Neural progenitor cell (in vitro differentiated cells): ENCODE measurements at regions not wholly inside any gene's neighbourhood (a gene's known extent, or its start where the extent isn't known, plus 50 kb on each side); places are given as distances from the start of the nearest gene placed in this dataset.

Experiments used
- DNase-seq: peaks from one replicate; pipeline ENCODE4 v3.0.0-alpha.2; 2016; ENCODE audit warnings: low spot score
- H2AFZ ChIP-seq: fragments of 200-600 bp; sonication (generic); replicated peaks from 2 replicates; pipeline ENCODE4 v1.6.1; 2016; ENCODE audit warnings: antibody characterized with exemption
- H3F3A ChIP-seq: fragments of 200-600 bp; sonication (generic); 2 replicates; pipeline ENCODE4 v1.6.1; 2016; ENCODE audit warnings: antibody characterized with exemption, low read depth
- H3K27ac ChIP-seq: fragments of 200-600 bp; sonication (generic); 2 replicates; pipeline ENCODE4 v1.5.1; 2016; ENCODE audit warnings: mild to moderate bottlenecking
- H3K27me3 ChIP-seq: fragments of 200-600 bp; sonication (generic); 2 replicates; pipeline ENCODE4 v1.6.1; 2016; ENCODE audit warnings: mild to moderate bottlenecking, moderate library complexity
- H3K36me3 ChIP-seq: fragments of 200-600 bp; sonication (generic); 2 replicates; pipeline ENCODE4 v1.5.1; 2016
- H3K4me1 ChIP-seq: fragments of 200-600 bp; sonication (generic); 2 replicates; pipeline ENCODE4 v1.6.1; 2016; ENCODE audit warnings: mixed run types
- H3K4me2 ChIP-seq: fragments of 200-600 bp; sonication (generic); 2 replicates; pipeline ENCODE4 v1.6.1; 2016
- H3K4me3 ChIP-seq: fragments of 200-600 bp; sonication (generic); 2 replicates; pipeline ENCODE4 v1.5.1; 2016
- H3K79me2 ChIP-seq: fragments of 200-600 bp; sonication (generic); 2 replicates; pipeline ENCODE4 v1.6.1; 2016; ENCODE audit warnings: low read depth
- H3K9ac ChIP-seq: fragments of 200-600 bp; sonication (generic); 2 replicates; pipeline ENCODE4 v1.6.1; 2016
- H3K9me3 ChIP-seq: fragments of 200-600 bp; sonication (generic); 2 replicates; pipeline ENCODE4 v1.5.1; 2016; ENCODE audit warnings: low read depth
- H4K20me1 ChIP-seq: fragments of 200-600 bp; sonication (generic); 2 replicates; pipeline ENCODE4 v1.6.1; 2016; ENCODE audit warnings: low read depth
- H3K27ac Mint-ChIP-seq: 3 replicates; pipeline ENCODE4 v1.8.0; 2021; ENCODE audit warnings: mixed read lengths
- H3K27me3 Mint-ChIP-seq: 2 replicates; pipeline ENCODE4 v1.8.0; 2022; ENCODE audit warnings: low read depth, mild to moderate bottlenecking, inconsistent platforms, moderate library complexity, mixed read lengths; ENCODE audit not compliant: insufficient read depth
- H3K36me3 Mint-ChIP-seq: 3 replicates; pipeline ENCODE4 v1.8.0; 2021; ENCODE audit warnings: mixed read lengths
- H3K4me1 Mint-ChIP-seq: 3 replicates; pipeline ENCODE4 v1.8.0; 2021; ENCODE audit warnings: mixed read lengths
- H3K4me3 Mint-ChIP-seq: 3 replicates; pipeline ENCODE4 v1.8.0; 2021; ENCODE audit warnings: mild to moderate bottlenecking, moderate library complexity, mixed read lengths
- H3K9me3 Mint-ChIP-seq: 3 replicates; pipeline ENCODE4 v1.8.0; 2020; ENCODE audit warnings: mixed read lengths
- CTCF ChIP-seq: fragments of 200-600 bp; sonication (generic); IDR thresholded peaks from 2 replicates; pipeline ENCODE4 v1.5.1; 2017; ENCODE audit warnings: antibody characterized with exemption, mild to moderate bottlenecking
- EZH2 ChIP-seq: fragments of 200-600 bp; sonication (generic); IDR thresholded peaks from 2 replicates; pipeline ENCODE4 v1.6.1; 2017; ENCODE audit warnings: antibody characterized with exemption, mild to moderate bottlenecking, moderate library complexity
- EZH2phosphoT487 ChIP-seq: fragments of 200-600 bp; sonication (generic); IDR thresholded peaks from 2 replicates; pipeline ENCODE4 v1.6.1; 2017; ENCODE audit warnings: antibody characterized with exemption

GRCh38 chr18:10290638-10291235 is 163.7 kb upstream of the APCDD1 start:
- Mint-ChIP-seq H3K36me3 (peaks cover 12% of the 10 kb centered on the region), H3K27me3 (peaks cover 8% of the 10 kb centered on the region), H3K27ac (peak overlapping the region; percentile 55), H3K4me3 (no peak overlapping the region), H3K4me1 (peaks cover 20% of the 10 kb centered on the region), H3K9me3 (peaks cover 46% of the 10 kb centered on the region)
- H3K27ac ChIP-seq: no peak overlapping the region
- H3K4me3 ChIP-seq: no peak overlapping the region
- H3K9ac ChIP-seq: no peak overlapping the region
- H3K4me2 ChIP-seq: no peak overlapping the region
- H3K36me3 ChIP-seq: no peaks in the 10 kb centered on the region
- DNase-seq: no peak
- H2AFZ ChIP-seq: no peak overlapping the region
- peaks cover 37% of the 10 kb centered on the region for H3K4me1 ChIP-seq
- no peaks in the 10 kb centered on the region for H3K79me2 ChIP-seq
- H4K20me1 ChIP-seq: no peaks in the 10 kb centered on the region
- no peak for TF ChIP-seq EZH2
- no peak for TF ChIP-seq EZH2phosphoT487
- no peak for TF ChIP-seq CTCF
- H3K27me3 ChIP-seq: no peaks in the 10 kb centered on the region
- no peaks in the 10 kb centered on the region for H3K9me3 ChIP-seq
- H3F3A ChIP-seq: peaks cover 17% of the 10 kb centered on the region

- Mint-ChIP-seq H3K4me3 (no peak overlapping the region), H3K9me3 (peaks cover 46% of the 10 kb centered on the region), H3K27ac (no peak overlapping the region), H3K27me3 (peaks cover 8% of the 10 kb centered on the region), H3K4me1 (peaks cover 26% of the 10 kb centered on the region), H3K36me3 (peaks cover 12% of the 10 kb centered on the region)
- H2AFZ ChIP-seq: no peak overlapping the region
- no peak overlapping the region for H3K4me3 ChIP-seq
- no peak overlapping the region for H3K27ac ChIP-seq
- H3K4me1 ChIP-seq: peaks cover 40% of the 10 kb centered on the region
- H3K9me3 ChIP-seq: no peaks in the 10 kb centered on the region
- no peak overlapping the region for H3K9ac ChIP-seq
- no peak for TF ChIP-seq EZH2phosphoT487
- TF ChIP-seq CTCF: no peak
- no peak for TF ChIP-seq EZH2
- no peaks in the 10 kb centered on the region for H3K36me3 ChIP-seq
- peak; percentile 20 for DNase-seq
- peaks cover 17% of the 10 kb centered on the region for H3F3A ChIP-seq
- H3K4me2 ChIP-seq: no peak overlapping the region
- no peaks in the 10 kb centered on the region for H3K27me3 ChIP-seq
- no peaks in the 10 kb centered on the region for H3K79me2 ChIP-seq
- no peaks in the 10 kb centered on the region for H4K20me1 ChIP-seq
These were observed 162.9 kb upstream of the APCDD1 start for GRCh38 chr18:10291568-10291981.

- peak overlapping the region; percentile 50 for H3K27ac ChIP-seq
- no peaks in the 10 kb centered on the region for H3K79me2 ChIP-seq
- H3K27ac Mint-ChIP-seq: peak overlapping the region; percentile 44
- peaks cover 23% of the 10 kb centered on the region for H3F3A ChIP-seq
- H4K20me1 ChIP-seq: no peaks in the 10 kb centered on the region
- no peaks in the 10 kb centered on the region for H3K36me3 ChIP-seq
- peak; percentile 44 for DNase-seq
- H3K9me3 ChIP-seq: no peaks in the 10 kb centered on the region
- TF ChIP-seq CTCF (no peak), EZH2phosphoT487 (no peak), EZH2 (no peak)
- H3K4me1 Mint-ChIP-seq: peaks cover 43% of the 10 kb centered on the region
- H3K4me1 ChIP-seq: peaks cover 51% of the 10 kb centered on the region
- peaks cover 31% of the 10 kb centered on the region for H3K9me3 Mint-ChIP-seq
- H3K4me3 Mint-ChIP-seq: no peak overlapping the region
- H3K27me3 ChIP-seq: no peaks in the 10 kb centered on the region
- H2AFZ ChIP-seq: no peak overlapping the region
- peak overlapping the region; percentile 4 for H3K4me2 ChIP-seq
- peaks cover 6% of the 10 kb centered on the region for H3K27me3 Mint-ChIP-seq
- H3K4me3 ChIP-seq: no peak overlapping the region
- no peak overlapping the region for H3K9ac ChIP-seq
- H3K36me3 Mint-ChIP-seq: peaks cover 4% of the 10 kb centered on the region
These were observed 160.5 kb upstream of the APCDD1 start for GRCh38 chr18:10293966-10294365.
